Fibroblast of skin of scalp (primary cell): ENCODE measurements at regions not wholly inside any gene's neighbourhood (a gene's known extent, or its start where the extent isn't known, plus 50 kb on each side); places are given as distances from the start of the nearest gene placed in this dataset.

ENCODE experiments used
- DNase-seq: peaks from one replicate; pipeline ENCODE4 v3.0.0-alpha.2; 2013

DNA sequence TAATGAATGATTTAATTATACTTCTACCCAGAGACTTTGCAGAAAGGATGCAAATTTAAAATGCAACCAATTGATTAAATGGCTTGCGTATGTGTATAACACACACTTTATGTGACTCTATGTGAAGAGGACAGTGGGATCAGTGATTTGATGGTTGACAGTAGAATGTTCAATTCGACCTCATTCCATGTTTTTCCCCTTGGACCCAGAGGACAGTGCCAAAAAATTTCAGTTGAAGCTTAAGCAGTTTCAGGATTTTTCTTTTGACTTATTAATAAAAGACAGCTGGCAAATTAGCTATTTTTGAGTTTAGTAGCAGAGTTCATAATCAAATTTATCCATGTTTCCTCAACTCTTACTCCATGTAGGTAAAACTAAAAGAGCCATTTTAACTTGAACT lies 742.4 kb upstream of the NR2F2 start:
- DNase-seq = no peak

DNA sequence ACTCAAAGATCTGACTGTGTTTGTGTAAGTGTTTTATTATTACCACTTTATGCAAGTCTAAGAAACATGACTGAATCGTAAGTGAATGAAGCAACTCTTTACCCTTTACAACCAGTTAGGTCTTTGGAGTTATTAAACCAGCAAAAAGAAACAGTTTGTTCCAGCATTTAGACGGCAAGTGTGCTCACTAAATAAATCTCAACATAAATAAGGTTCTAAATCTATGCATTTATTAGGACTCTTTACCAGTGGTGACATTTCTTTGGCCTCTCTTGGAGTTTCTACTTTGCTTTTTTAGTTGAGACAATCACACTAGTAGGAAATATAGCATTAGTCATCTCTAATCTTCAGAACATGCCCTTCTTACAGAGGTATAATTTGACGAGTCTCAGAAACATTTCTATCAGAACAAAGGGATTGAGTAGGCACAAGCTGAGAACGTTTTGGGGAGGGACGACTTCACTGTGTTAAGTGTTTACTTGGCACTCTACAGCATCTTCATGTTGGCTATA lies 739.9 kb upstream of the NR2F2 start:
- DNase-seq = no peak

DNA sequence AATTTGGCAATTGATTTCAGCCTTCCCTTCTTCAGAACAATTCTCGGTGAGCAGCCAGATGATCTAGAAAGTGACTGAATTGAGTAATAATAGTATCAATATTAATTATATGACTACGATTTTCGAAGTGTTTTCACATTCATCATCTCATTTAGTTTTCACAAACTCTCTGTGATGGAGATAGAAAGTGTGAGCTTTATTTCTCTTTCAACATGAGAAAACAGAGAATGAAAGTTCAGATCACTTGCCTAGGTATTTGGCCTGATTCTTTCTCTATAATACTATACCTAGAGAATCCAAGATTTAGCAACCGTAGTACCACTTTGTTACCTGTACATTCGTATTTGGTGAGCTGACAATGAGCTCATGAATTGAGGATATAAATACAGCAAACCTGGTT lies 739.2 kb upstream of the NR2F2 start:
- no peak for DNase-seq

DNA sequence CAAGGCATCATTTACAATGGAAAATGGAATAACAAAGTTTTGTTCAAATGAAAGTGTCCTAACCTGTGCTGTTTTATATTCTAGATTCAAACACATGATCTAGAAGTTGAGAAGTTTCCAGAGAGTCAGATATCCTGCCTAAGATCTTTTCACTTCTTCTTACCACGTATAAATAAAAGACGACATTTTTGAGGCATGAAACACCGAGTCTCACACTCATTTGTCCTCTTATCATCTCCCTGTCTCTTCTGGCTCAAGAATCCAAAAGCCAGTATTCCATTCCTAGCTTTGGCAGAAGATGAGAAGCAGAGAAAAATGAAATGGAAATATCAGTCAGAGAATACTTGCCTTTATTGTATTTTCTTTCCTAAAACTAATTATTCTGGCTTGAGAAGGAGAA lies 738.6 kb upstream of the NR2F2 start:
- DNase-seq = no peak

DNA sequence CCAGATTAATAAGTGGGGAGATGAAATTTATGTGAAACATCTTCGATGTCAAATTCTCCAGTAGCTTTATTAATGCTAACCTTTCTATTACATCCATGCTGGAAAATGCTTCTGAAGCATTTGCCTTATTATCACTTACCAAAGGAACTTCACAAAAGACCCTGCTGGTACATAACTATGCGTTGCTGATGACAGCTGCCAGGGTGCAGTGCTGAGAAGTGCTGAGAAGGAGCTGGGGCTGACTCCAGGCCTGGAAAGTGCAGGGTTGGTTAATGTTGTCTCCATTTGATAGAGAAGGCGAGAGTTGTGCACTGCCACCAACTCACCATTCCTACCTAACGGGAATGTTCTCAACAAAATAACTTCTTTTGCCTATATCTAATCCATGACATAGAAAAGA lies 736.0 kb upstream of the NR2F2 start:
- no peak for DNase-seq

DNA sequence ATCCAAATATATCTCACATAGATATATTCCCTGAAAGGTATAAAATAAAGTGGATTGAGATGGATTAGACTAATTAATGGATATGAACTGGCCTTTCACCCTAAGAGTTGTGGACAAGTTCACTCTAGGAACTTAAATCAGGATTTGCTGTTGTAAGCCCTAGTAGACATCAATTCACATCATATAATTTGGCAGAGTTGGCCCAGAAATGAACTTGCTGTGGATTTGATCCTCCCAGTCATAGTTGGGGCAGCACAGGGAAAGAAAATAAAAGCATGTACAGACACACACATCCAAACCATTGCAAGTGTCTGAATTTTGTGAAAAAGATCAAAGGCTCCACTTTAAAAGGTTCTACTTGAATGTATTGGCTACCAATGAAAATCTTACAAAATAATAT lies 734.7 kb upstream of the NR2F2 start:
- DNase-seq = no peak

DNA sequence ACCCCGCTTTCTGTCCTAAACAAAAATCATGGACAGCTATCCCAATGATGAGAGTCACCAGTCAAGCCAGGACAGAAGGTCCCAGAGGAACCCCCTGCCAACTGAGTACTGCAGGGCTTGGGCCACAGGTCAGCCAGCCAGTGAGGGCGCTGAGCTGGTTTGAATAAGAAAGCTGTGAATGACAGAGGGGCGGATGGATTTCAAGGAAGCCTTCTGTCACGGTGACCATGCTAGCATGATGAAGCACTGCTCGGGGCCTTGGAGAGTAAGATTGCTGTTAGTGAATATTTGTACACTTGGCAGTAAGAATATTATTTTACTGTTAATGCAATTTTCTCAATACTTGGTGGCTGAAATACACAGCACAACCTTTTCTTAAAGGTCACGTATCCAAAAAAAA lies 734.0 kb upstream of the NR2F2 start:
- no peak for DNase-seq

DNA sequence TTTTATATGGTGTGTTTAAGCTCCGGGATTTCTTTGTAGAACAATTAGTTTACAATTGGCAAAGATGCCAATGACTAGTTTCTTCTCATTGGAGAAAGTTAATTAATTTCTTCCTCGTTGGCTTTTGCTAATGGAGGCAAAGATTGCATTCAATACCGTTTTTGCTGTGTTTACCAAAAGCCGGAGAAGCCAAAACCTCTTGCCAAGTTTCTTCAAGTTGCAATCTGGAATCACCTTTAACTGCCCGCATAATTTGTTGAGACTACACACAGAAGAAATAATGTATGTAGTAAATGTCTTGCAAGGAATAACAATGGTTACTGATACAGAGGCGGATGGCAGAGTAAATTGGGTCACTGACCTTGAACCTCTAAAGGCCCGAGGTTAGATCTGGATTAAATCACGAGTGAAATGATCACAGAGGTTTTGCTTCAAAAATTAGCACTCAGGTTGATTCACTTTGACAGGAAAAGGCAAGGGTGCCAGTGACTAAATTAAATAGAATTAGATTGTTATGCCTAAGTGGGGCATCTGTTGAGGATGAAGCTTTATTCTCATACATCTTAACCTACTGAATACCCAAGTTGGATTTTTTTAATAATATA lies 732.1 kb upstream of the NR2F2 start:
- no peak for DNase-seq

DNA sequence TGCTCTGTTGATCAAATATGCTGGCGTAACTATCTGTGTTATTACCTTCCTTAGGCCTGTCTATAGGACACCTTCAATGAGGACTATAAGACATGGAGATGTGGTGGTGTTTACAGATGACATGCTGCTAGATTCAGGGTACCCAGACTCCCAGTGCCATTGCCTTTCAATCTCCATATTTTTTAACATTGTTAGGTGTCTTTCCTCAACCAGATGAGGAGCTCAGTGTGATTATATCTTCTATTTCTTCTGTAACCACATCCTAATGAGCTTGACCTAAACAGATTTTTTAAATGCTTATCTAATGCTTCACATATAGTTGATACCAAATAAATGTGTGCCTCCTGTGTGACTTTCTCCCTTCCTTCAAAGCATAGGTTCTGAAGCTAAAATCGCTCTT lies 730.1 kb upstream of the NR2F2 start:
- no peak for DNase-seq

DNA sequence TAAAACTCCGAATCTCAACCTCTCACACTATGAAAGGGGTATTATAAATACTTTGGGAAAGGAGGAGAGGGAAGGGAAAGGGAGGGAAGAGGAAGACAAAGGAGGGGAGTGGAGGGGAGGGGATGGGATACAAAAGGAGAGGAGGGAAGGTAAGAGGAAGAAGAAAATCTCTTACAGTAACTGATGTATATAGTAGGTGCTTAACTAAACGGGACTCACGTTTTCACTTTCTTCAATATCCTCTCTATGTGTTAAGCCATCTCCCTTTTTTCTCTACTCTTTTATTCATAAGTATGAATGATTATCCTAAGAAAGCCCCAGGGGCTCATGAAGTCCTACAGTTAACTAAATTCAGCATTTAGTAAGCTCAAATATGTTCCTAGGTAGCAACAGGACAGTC lies 729.6 kb upstream of the NR2F2 start:
- DNase-seq = no peak

DNA sequence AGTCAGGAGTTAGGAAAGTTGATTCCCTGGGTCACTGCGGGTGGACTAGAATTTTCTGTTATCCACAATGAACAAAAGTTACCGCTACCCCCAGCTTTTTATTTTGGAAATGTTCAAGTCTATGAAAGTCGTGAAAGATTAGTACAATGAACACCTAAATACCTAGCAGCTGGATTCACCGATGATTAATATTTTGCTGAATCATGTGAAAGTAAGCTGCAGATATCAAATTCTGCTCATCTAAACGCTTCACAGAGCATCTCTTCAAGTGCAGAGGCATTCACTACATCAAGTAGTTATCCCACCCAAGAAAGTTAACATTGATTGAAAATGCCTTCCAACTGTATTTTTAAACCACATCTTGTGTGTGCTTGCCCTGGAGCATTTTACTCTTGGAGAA lies 729.0 kb upstream of the NR2F2 start:
- DNase-seq = no peak

DNA sequence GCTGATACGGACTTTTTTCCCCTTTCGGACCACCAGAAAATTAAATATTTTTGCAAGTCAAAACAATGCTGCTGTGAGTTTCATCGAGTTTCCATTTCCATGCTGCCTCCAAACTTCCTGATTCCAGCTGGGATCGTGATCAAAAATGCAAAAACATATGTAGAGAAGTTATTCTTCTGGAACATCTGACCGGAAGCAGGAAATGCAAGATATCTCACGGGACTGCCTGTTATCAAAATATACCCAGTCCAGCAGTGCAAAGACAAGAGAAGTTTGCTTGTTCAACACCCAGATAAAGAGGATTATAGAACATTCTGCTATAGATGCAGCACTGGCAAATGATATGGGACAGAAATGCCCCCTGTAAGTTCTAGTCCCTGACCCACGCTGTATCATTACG lies 726.7 kb upstream of the NR2F2 start:
- DNase-seq = peak; percentile 66

DNA sequence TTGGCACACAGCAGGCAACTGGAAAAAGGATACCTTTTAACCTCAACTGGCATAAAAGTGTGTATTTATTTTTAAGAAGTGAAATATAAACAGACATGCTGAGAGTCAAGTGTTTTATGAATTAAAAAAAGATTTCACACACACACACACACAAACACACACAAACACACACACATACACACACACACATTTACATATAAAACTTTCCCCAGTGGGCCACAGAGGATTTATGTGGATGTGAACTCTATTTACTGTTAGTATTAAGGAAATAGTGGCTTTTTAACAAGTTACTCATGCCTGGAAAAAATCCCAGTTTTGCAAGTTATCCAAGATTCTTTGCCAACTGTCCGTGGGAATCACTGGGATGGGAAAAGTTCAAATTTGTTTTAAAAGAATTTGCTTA lies 725.9 kb upstream of the NR2F2 start:
- peak; percentile 96 for DNase-seq

DNA sequence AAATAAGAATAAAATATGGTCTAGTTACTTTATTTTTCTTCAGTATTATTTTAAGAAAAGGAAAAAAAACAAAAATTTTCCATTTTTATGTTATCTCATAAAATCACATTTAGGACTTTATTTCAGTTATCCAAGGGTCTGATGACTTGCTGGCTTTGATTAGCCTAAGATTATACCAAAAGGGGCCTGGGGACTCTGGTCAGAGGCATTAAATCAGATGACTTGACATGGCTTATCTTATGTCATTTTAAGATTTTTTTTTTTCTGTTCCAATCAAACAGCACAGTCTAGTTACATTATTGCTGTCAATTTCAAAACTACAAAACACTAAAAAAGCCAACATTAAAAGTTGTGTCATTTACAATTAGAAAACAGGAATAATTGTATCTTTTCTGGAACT lies 725.4 kb upstream of the NR2F2 start:
- no peak for DNase-seq

DNA sequence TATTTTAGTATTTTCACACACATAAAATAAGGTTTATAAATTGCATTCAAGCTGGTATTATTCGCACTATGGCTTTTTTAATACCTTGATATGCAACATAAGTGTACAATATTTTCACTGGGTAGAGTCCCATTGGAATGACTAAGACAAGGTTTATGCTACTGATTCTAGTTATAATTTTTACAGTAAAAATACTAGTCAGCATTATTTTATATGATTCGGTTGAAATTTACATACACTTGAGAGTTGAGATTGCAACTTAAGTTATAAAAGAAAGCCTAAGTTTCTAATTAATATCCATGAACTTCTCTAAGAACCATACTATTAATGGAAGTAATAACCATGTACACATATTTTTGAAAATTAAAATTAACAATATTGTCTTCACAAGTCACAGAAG lies 723.9 kb upstream of the NR2F2 start:
- DNase-seq = no peak

DNA sequence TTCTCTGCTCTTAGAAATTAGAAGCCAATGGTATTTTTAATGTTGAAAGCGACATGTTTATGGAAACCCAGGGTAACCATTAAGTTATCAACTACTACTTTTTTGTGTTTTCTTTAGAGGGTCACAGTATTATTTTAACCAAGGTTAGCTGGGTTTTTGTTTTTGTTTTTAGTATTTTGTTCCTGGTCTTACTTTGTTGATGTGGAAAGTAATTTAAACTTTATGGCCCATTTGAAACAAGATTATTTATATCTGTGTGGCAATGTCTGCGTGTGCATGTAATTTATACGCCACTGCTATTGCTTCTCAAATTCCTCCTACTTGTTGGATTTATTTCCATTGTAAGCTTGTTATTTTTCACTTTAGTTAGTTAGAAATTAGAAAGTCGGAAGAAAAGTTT lies 722.1 kb upstream of the NR2F2 start:
- DNase-seq = no peak

DNA sequence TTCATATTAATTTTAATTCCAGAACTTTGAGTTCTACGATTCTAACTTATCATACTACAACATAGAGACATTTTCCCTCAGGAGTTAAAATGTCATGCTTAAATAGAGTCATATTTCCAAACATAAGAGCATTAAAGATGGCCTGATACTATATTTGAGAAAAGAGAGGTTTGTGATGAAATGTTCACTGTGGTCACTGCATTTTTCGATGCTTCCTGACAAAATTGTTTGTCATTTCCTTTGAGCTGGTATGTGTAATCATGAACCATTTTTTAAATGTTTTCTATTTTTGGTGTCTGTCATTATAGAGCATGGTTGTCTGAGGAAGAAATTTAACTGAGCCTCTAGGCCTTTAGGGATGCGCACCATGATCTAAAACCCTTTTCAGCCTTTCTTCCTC lies 721.4 kb upstream of the NR2F2 start:
- peak; percentile 59 for DNase-seq

DNA sequence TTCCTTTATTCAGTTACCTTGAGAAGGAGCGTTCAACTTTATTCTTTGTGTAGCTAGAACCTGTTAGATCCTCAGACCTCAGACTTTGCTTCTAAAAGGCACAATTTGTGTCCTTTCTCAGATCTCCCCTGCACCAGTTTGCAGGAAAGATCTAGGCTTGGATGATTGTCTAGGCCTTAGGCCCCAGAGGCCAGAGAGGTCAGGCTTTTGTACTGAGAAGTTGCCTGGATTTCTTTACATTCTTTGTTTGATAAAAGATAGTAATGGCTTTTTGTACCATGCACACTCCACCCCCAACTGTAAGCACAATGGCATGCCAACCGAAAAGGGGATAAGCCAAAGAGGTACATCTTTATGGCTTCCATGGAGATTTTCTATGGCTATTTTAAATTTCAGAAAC lies 719.6 kb upstream of the NR2F2 start:
- DNase-seq = no peak

DNA sequence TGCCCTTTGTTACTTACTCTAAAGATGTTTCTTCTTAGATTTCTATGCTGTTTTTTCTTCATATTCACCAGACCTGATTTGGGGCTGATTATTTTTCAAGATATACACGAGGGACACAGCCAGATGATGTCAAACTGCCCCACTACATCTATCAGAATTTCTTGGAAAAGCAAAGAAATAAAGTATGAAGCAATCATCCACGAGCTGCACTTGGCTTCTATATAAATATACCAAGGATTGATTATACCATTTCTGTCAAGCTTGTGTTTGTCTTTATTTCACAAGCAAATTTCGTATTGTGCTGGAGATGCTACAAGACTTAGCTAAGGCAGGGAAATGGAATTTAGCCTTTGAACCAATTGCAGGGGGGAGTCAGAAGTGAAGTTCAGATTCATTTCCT lies 715.1 kb upstream of the NR2F2 start:
- DNase-seq = no peak

DNA sequence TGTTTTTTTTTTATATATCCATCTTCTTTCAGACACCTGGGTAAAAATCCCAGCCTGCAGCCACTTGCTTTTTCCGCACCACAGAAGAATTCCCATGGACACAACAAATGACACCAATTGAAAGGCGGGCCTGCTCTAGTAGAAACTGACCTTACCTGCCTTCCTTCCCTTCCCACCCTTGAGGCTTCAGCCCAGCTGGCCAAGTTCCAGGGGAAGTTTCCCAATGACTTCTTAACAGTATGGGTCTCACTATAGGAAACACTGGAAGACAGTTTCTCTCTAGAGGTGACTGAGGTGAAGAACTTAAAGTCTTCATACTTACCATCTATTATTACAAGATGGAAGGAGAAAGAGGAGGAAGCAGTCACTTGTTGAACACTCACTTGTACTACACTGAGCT lies 714.2 kb upstream of the NR2F2 start:
- no peak for DNase-seq

DNA sequence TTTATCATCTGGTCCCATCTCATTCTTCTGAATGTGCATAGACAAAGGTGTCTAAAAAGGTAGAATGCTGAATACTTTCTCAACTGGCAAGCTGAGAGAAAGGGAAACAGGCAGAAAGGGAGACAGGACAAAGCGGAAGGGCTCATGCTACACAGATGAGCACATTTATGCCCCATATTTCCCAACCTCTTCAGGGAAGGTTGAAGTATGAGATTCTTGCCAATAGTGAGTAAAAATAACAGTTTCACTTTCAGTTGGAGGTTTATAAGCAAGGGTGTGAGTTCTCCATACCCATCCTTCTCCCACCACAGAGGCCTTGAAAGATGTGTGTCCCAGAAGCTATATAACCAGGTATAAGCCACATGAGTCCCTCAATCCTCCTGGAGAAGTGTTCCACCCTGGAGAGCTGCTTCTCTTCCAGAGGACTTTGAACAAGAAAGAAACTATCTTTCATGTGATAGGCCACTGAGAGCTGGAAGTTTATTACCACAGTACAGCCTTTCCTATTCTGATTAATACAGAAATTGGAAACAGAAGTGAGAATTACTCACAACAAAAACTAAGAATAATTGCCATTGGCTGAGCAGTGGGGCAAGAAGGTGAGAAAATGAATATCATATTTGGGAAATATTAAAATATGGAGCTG lies 709.4 kb upstream of the NR2F2 start:
- peak; percentile 30 for DNase-seq

DNA sequence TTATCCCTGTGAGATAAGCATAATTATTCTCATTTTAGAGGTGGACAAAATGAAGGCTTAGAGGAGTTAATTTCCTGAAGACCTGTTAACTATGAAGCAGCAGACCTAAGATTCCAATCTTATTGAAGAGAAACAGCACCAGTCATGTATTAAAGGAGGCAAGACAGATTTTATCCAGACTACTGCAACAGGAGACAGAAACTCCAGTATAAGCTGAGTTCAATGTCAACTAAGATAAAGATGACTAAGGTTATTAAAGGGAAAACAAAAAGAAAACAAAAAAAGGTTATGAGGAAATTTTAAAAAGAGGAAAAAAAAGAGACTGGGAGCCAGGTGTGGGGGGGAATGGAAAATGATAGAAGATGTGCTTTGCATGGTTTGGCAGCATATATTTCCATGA lies 707.7 kb upstream of the NR2F2 start:
- DNase-seq = no peak

DNA sequence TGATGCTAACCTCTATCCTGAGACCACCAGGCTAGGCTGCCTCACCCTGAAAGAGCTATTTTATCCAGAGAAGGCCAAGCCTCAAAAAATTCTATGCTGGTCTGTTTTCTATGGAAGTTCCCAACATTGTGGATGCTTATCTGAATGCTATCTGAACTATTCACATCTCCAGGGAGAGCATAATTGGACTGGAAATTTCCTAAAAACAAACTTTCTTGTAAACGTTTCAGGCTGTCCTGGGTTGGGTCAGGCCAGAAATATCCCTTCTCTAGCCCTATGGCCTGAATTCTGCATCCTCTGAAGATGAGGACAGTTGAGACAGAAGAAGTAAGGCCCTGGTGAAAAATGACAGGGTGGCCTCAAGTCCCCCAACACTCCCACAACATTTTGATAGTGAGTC lies 706.4 kb upstream of the NR2F2 start:
- no peak for DNase-seq

DNA sequence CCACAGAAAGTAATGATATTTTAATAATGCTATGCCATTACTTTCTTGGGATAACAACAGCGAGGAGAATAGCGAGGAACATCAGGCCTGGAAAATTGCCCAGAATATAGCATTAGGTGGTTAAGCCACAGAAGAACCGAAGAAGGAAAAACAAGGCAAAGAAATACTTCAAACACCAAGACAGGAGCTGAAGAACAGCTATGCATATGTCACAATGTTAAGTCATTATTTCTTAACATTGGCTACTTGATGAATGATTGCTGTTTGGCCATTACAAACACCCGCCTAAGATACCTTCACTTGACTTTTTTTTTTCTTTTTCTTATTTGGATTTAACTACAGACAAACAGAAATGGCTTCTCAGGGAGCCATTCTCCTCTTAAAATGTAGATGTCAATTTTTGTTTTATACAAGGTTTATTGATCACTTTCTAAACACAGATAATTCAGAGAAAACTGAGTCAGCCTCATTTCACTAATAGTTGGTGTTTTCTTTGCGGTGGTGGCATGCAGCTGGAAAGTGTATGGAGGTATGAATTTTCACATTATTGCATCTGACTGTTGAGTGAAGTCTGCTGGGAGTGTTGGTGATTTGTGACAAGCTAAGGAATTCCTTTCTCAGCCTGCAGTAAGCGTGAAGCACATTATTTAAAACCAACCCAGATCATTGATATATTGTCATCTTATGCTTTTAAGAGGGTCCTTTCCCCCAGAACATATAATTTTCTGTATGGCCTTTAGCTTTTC lies 705.7 kb upstream of the NR2F2 start:
- no peak for DNase-seq
